HEK293 (cell line): ENCODE measurements at regions not wholly inside any gene's neighbourhood (a gene's known extent, or its start where the extent isn't known, plus 50 kb on each side); places are given as distances from the start of the nearest gene placed in this dataset.

Experiments
- CTCF ChIP-seq: fragments of 450-650 bp; formaldehyde crosslinking; IDR thresholded peaks from 2 replicates; pipeline ENCODE4 v1.5.1; 2016; ENCODE audit warnings: missing biosample characterization, missing genetic modification characterization
- HOXC10 ChIP-seq: sonication (generic); formaldehyde crosslinking; IDR thresholded peaks from 2 replicates; pipeline ENCODE4 v1.8.1; 2023; ENCODE audit warnings: mild to moderate bottlenecking, missing genetic modification reagents
- SETDB1 ChIP-seq: IDR thresholded peaks from one replicate; pipeline ENCODE4 v1.6.1; 2017; ENCODE audit warnings: mild to moderate bottlenecking, low read length, moderate library complexity, mixed read lengths; ENCODE audit not compliant: insufficient read length
- TCF7L2 ChIP-seq: IDR thresholded peaks from 2 replicates; pipeline ENCODE4 v1.6.1; 2011; ENCODE audit warnings: low read depth, mild to moderate bottlenecking, inconsistent platforms, low read length, moderate library complexity, borderline replicate concordance
- ZNF311 ChIP-seq: fragments of 450-650 bp; formaldehyde crosslinking; IDR thresholded peaks from 2 replicates; pipeline ENCODE4 v1.5.1; 2017; ENCODE audit warnings: missing biosample characterization, missing genetic modification characterization, borderline replicate concordance
- ZNF501 ChIP-seq: fragments of 450-650 bp; formaldehyde crosslinking; IDR thresholded peaks from 2 replicates; pipeline ENCODE4 v1.5.1; 2016; ENCODE audit warnings: missing biosample characterization, missing genetic modification characterization

- TF ChIP-seq HOXC10 (CRISPR knock-in tag): no peak
- TF ChIP-seq SETDB1: no peak
- no peak for TF ChIP-seq CTCF (tag by site-specific recombination)
- no peak for TF ChIP-seq ZNF501 (tag by site-specific recombination)
- TF ChIP-seq ZNF311 (tag by site-specific recombination): no peak
- no peak for TF ChIP-seq TCF7L2
These were observed 104.8 kb upstream of the OSTN start for GRCh38 chr3:191094057-191094845.
